GM18508 (cell line): ENCODE measurements at regions not wholly inside any gene's neighbourhood (a gene's known extent, or its start where the extent isn't known, plus 50 kb on each side); places are given as distances from the start of the nearest gene placed in this dataset.
A peak's percentile ranks its signal among the peaks of the same experiment; 100 is the strongest.
"Not testable (repeated sequence)": the region's sequence is repeated elsewhere in the genome, so short reads cannot be mapped to it uniquely, and the experiment has no call there.

ENCODE experiments used
- ATAC-seq: cut with Tn5 transposase; IDR thresholded peaks from one replicate; pipeline ENCODE4 v1.9.1; 2021; ENCODE audit warnings: moderate number of reproducible peaks; ENCODE audit not compliant: insufficient read depth, unreplicated experiment

DNA sequence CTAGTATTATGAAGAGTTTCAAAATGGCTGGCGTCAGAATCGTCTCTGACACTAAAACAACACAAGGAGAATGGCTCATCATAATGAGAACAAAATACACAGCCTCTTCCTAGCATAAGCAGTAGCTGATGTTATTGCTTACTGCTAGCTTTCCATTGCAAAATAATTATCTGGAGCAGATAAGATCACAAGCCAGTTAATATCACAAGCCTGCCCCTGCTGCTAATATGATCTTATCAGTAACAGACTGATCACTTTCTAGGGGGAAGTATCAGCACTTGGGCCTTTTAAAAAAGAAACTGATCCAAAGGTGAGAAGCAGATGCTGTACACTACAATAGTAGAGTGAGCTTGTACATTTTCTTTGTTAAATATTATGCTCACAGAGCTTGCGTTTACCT is 554.8 kb upstream of the PABPC4L start:
- ATAC-seq, result no peak

DNA sequence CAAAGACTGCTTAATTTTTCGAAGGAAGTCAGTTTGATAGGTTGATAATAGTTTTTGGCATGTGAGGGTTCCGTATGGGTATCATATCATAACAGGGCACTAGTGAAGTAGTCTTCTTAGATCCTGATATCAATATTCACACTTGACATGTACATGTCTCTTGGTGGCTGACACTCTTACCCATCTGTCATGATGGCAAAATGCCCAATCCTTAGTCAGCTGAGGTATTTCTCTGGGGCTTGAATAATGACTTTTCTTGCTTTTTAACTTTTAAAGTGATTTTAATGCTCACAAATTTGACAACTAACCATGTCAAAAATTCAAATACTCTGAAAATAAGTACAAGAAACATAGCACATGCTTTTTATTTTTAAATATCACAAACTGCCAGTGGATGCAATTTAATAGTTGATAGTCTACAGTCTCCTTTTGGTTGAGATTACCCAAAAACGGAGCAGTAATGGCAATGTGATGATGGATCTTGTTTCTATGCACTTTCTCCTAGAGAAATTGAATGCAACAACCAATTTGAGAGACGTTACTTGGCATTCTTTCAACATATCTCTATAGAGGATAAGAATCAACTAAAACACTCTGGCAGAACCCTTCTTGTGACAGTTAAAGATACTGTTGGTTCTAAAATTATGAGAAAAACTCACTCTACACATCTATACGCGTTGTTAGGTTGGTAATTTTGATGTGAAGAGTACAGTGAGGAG is 552.9 kb upstream of the PABPC4L start:
- ATAC-seq, result no peak

DNA sequence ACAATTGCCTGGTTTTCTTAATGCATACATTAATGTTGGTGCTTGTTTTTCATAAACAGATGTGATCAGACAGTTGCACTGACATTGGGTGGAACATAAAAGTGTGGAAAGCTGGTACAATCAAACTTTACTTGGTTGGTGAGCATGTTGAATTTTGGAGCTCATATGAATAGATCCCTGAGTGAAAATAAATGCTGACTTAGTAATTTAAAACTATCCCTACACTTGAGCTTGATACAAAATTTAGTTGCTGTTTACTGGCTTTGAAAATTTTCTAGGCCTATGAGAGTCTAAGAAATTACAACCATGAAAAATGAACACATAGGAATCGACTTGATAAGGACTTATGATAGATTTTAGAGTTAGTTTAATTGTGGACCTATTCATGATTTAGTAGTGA is 551.8 kb upstream of the PABPC4L start:
- no peak for ATAC-seq

DNA sequence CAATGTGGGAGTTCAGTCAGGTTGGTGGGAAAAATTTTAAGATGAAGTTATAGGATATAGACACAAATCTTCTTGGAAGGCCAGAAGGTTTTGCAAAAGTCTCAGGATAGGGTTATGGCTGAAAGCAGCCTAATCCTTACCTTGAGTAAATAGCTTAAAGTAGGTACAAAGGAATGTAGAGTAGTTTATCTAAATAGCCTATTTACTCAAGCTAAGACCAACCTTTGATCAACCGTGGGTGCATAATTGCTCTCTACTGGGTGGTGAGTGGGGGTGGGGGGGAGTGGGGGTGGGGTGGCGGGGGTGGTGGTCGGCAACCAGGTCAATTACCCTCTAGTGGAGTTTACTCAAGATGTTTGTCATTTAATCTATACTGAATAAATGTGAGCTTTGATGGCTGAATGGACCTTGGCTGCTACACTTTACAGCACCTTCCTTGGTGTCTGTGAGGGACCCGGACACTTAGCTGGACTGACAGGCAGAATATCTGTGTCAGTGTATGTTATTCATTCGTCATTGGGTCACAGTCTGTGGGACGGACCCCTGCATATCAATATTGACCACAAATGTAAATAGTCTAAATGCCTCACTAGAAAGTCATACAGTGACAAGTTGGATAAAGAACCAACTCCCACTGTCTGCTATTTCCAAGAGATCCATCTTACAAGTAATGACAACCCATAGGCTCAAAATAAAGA is 545.7 kb upstream of the PABPC4L start:
- no peak for ATAC-seq

DNA sequence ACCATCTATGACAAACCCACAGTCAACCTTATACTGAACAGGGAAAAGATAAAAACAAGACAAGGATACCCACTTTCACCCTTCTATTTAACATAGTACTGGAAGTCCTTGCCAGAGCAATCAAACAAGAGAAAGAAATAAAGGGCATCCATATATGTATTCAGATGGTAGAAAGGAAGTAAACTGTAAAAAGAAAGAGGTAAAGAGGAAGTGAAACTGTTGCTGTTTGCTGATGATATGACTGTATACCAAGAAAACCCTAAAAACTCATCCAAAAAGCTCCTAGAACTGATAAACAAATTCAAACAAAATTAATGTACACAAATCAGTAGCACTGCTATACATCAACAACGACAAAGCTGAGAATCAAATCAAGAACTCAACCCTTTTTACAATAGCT is 538.7 kb upstream of the PABPC4L start:
- peak; percentile 65 for ATAC-seq

DNA sequence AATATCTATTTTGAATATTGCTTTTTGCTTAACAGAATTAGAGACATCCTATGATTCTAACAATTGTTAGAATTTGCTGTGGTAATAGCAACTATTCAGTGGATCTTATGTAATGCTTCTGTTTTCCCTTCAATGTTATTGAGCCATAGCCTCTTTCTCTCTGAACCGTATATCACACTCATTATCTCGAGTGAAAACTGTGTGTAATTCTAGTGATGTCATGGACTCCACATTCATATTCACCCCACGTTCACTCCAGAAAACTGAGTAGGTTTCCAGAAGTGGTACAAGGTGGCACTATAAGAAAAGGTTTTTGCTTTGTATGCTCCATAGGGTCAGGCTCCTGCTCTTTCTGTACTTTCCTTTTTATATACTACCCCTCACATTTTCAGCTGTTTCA is 534.3 kb upstream of the PABPC4L start:
- ATAC-seq, result no peak

DNA sequence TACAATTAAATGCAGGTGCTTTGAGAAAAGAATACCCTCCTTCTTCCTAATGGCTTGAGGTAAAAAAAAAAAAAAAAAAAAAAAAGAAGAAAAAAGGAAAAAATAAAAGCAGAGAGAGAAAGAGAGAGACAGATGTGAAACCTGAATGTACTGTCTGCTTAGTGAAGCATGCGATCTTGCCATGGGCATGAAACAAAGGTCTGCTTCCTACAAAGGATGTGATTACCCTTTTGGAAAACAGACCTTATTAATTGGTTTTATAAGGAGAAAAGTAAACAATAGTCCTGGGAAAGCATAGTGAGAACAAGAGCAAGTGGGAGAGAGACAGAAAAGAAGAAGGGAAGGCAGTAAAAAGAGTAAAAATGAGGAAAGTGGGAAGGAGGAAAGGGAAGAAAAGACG is 526.1 kb upstream of the PABPC4L start:
- no peak for ATAC-seq

DNA sequence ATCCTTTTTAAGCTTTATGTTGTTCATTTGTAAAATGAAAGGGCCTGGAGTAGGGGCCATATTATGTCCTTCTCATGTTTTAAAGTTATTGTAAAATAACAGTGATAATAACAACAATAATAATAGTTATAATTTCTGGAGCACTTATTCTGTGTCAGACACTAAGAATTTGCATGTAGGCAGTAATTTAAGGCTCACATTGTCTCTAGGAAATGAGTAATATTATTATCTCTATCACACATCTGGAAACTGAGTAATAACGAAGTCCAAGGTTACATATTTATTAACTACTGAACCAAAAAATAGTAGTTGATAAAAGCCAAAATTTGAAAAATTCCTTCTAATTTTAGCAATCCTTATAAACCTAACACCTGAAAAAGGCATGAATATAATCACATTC is 520.7 kb upstream of the PABPC4L start:
- ATAC-seq, result no peak

DNA sequence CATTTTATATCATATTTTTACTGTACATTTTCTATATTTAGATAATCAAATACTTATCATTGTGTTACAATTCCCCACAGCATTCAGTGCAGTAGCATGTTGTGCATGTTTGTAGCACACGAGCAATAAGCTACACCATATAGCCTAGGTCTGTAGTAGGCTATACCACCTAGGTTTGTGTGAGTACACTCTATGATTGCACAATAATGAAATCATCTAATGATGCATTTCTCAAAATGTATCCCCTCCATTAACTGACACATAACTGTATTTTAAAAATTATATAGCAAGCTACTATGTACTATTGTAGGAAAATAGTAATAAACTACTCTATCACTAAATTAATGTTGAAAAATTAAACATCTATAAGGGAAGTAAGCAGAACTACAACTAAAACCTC is 518.4 kb upstream of the PABPC4L start:
- ATAC-seq, result no peak

DNA sequence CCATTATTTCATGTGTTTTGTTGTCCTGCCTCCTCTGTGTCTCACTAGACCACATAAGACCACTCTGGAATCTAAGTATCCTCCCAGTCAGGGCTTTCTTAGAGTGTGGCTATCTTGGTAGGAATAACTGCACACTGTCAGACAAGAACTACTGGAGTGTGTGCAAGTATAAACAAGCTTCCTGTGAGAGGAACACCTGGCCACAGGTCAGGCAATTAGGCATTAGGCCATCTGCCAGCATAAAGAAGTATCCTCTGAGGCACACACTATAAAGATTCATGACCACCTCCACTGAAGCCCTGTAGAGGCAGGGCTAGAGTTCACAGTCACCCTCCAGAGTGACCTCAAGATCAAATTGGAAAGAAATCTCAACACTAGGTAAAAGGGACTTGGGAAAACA is 507.0 kb upstream of the PABPC4L start:
- no peak for ATAC-seq

DNA sequence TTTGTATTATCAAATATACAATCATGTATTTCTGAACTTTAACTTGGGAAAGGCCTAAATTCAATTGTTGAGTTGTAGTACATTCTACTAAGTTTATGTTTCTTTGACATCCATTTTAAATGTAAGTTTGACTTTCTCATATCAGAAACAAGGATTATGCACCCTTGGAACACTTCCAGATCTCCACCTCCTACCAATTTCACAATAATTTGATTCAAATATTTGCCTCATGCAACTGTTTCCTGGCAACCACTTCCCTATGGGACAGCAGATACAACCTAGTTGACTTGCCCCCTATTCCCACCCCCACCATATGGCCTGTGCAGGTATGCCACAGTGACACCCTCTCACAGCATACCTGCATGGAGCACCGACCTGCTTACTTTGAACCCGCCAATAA is 506.4 kb upstream of the PABPC4L start:
- no peak for ATAC-seq

DNA sequence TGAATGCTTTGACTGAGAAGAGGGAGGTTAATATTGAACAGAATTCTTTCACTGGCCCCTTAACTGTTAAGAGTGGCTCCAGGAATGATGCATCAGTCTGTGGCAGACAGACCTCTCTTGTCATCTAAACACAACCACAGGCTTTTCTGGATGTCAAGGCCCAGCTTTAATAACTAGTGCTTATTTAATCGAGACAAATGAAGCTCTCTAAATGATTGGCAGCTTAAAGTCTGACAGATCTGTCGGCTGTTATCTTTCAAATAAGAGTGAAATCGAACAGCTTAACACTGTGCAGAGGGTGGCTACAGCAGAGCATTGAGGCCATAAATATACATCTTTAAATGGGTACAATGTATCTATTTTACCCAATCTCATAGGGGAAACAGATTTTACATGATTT is 500.8 kb upstream of the PABPC4L start:
- no peak for ATAC-seq

DNA sequence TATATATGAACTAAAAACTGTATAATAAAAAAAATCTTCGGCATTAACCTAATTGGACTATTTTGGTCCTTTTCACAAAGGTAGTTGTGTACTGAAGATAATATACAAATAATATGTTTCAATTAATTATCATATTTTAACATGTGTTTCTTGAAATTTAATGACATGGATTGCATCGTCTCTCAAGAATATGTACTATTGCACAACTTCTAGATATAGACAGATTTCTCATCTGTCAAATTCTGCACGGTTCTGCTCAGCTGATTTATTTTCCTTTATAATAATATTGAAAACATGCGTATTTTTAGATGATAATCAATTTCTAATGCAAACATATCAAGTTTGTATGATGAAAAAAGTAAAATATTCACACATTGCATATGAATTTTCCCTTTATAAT is 498.7 kb upstream of the PABPC4L start:
- ATAC-seq, result no peak

DNA sequence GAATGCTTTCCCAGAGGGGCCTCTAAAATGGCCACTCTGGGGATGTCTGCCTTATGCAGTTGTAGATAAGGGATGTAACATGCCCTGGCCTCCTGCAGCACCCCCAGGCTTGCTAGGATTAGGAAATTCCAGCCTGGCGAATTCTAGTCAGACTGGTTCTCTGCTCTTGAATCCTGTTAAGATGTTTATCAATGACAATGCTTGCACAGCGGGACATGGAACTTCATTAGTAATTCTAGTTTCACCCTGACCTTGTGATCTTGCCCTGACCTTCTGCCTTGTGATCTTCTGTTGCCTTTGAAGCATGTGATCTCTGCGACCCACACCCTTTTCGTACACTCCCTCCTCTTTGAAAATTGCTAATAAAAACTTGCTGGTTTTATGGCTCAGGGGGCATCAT is 497.2 kb upstream of the PABPC4L start:
- not testable (repeated sequence) for ATAC-seq

DNA sequence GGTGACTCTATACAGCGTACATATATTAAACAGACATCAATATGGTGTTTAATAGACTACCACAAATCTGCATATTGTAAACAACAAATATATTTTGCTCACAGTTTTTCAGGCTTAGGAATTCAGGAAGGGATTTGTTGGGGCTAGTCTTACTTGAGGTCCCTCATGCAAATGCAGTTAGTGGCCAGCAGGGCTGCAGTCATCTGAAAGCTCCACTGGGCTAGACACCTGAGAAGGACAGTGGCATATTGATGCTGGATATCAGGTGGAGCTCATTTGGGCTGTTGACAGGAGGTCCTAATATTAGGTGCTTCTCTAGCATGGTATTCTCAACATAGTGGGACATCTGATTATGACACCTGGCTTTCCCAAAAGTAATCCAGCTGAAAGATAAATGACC is 493.8 kb upstream of the PABPC4L start:
- ATAC-seq, result no peak

DNA sequence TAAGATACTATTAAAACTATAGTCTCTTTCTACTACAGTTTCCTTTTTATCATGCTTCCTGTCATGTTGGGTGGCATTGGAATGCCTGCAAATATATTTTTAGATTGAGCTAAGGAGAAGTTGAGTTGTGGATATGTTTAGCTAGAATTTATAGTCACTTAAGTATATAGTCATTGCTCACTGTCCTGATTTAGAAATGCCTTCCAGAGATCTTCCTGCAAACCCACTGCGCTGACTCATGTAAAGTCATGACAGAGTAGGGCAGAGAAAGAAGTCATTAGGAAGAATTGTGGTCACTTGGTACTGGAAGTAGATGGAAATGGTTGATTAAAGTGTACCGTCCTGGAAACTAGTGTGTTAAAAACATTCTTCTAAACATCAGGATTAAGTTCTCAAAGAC is 490.3 kb upstream of the PABPC4L start:
- ATAC-seq, result no peak

DNA sequence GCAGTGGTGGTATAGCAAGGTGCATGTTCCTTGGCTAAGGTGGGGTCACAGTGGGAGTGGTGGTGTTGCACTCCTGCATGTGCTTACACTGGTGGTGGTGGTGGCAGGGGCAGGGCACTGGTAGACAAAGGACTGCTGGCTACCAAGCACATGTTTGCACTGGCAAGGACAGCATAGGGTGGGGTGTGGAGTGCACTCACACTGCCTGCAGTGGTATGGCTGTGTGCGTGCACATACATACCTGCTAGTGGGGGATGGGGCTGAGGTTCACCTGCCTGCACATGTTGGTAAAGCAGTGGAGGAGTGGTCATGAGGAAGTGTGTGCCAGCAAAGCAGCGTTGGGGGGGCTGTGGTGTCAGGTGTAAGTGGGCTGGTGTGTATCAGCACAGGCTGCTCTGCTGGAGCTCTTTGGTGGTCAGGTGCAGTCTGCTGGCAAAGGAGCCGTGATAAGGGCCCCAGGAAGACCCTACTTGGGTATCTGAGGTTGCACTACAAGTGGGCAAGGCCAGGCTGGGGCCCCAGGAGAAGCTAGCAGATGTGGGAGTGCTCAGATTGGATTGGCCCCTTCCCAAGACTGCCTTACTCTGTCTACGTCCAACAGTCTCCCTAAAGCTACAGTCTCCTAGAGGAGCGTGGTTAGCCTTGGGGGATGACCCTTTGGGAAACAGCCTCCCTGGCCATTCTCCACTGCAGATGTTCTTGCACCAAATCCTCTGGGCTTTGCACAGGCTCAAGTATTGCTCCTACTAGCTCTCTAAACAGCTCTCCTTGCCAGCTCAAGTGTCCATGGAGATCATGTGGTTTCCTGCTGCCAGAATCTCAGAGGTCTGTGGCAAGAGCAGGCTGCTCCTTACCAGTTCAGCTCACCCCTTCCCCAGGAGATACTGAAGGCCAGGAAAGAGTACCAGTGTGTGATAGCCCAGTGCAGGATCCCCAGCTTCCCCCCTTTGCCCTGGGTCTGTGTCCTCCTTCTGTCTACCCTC is 486.3 kb upstream of the PABPC4L start:
- ATAC-seq, result no peak

DNA sequence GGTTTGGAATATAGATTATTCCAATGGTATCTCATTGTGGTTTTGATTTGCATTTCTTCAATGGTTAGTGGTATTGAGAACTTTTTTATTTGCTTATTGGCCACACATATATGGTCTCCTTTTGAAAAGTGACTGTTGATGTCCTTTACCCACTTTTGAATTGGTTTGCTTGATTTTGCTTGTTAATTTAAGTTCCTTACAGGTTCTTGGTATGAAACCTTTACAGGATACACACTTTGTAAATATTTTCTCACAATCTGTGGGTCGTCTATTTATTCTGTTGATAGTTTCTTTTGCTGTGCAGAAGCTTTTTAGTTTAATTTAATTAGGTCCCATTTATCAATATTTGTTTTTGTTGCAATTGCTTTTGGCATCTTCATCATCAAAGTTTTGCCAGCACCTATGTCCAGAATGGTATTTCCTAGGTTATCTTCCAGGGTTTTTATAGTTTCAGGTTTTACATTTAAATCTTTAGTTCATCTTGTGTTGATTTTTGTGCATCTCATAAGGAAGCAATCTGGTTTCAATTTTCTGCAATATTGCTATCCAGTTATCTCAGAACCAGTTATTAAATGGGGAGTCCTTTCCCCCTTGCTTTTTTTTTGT is 475.7 kb upstream of the PABPC4L start:
- ATAC-seq, result no peak

DNA sequence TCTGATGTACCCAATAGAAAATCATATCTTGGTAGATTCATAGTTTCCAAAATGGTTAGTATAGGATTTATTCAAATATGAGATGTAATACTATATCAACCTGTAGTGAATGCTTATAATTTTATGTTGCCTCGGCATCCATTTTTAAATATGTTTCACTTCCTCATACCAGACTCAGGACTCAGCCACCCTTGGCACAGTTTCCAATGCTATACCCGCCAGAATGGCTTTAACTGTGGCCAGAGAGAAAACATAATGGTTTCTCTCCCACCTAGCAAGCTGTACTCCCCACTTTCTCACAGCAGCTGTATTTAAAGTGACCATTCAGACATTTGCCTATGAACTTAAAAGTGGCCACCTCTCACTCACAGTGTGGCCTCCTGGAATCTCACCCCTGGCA is 466.6 kb upstream of the PABPC4L start:
- no peak for ATAC-seq

DNA sequence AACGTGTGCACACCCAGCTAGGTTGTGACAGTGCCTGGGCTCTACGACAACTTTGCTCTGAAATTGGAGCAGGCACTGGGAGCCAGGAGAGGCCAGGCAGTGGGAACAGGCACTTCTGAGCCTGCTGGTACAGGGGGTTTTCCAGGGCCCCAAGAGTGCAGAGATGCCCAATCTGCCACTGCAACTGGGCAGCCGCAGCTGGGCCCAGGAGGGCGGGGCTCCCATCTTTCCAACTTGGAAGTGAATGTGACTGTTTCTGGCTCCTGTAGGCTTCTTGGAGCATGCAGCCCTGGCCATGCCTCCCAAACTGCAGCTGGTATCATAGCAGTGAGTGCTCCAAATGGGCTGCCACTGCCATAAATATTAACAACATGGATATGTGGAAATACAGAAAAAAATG is 465.1 kb upstream of the PABPC4L start:
- ATAC-seq, result no peak

DNA sequence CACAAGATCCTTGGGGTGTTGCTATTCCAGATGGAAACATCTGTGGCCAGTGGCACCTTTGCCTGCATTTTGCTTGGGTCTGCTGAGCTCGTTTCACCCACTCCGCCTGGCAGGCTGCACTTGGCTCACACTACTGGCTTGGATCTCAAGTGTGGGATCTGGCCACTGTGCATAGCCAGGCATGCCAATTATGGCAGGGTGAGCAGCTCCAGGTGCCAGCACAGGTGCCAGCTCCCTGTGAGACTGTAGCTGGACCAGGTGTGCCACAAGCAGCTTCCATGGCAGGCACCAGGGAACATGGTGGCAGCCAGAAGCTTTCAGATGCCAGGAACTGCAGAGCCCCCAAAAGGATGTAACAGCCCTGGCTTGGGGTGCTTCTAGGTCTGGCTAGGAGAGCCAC is 463.8 kb upstream of the PABPC4L start:
- no peak for ATAC-seq
